ENCODE measurements at regions not wholly inside any gene's neighbourhood (a gene's known extent, or its start where the extent isn't known, plus 50 kb on each side); places are given as distances from the start of the nearest gene placed in this dataset.

DNA sequence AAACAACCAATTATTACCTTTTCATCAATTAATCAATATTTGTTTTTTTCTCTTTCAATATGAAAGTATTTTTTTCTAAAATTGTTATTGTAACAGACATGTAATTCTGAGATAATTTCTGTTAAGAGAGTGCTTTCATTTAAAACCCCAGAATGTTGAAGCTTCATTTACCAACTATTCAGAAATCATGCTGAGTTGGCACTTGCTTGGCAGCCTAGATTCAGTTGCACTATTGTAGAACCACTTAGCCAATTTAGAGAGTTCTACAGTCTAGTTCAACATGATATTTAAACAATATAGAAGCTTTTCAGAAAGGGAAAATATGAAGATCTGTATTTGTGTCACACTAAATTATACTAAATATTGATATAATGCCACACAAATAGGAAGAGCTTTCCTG lies 56.1 kb upstream of the NKAIN2 start:
- DNase-seq (ENCODE audit: insufficient read length, low spot score) (no peak), FAIRE-seq (no peak)

DNA sequence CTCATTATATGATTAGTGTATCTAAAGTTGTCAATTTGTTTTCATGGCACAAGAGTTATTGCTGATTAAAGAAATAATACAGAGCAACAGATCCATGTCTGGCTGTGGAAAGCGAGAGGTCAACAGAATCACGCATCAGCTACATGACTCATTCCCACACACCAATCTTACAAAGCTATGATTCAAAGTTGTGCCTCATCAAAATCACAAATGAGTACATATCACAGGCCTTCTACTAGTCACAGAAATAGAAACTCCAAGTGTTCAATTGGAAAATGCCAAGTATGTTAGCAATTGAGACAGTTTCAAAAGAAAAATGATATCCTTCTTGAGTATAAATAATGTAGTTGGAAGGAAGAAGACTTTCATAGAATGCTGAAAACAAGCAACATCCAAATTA lies 57.8 kb upstream of the NKAIN2 start:
- FAIRE-seq = no peak
- no peak for DNase-seq (ENCODE audit: insufficient read length, low spot score)

DNA sequence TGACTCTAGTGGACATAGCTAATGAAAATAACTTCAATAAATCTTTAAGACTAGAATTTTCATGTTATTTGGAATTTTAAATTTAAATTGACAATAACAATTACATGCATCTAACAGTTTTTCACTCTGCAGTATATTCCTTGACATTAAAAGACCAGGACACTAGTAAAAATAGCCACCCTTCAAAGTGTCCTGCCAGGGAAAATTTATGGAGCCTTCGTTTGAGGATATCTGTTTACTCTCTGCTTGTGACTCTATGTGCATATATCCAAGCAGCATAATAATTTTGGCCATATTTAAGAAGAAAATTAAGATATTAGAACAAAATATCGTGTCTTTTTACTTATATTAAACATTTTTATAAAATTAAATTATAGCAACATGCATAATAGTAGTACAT lies 58.8 kb upstream of the NKAIN2 start:
- DNase-seq (ENCODE audit: insufficient read length, low spot score) (no peak), FAIRE-seq (no peak)

DNA sequence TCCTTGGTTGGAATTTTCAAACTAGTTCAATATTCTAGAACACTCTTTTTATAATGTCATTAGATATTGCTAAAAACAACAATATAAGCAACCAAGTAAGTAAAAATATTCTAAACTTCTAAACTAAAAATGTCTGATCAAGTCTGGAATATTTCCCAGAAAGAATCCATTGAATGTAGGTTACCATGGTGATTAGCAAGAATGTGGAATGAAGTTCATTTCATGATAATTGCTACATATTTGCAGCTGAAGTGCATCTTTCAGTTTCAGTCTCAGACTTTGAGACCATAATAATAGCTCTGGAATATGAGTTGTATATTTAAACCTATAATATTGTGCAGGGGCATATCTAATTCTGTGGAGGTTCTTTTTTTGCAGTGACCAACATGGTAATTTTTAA lies 61.0 kb upstream of the NKAIN2 start:
- FAIRE-seq (no peak), DNase-seq (ENCODE audit: insufficient read length, low spot score) (no peak)

DNA sequence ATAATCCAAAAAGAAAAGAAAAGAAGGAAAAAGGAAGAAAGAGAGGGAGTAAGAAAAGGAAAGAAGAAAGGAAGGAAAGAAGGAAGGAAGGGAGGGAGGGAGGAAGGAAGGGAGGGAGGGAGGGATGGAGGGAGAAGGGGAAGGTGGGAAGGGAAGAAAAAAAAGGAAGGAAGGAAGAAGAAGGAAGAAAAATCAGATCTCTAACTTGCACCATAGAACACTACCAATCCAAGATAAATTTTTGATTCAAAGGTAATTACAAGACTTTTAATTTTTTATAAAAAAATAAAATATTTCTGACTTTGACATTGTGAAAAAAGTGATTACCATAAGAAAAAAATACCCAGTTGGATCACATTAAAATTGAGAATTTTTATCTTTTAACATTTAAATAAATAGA lies 70.5 kb upstream of the NKAIN2 start:
- DNase-seq (ENCODE audit: insufficient read length, low spot score) (no peak), FAIRE-seq (no peak)

DNA sequence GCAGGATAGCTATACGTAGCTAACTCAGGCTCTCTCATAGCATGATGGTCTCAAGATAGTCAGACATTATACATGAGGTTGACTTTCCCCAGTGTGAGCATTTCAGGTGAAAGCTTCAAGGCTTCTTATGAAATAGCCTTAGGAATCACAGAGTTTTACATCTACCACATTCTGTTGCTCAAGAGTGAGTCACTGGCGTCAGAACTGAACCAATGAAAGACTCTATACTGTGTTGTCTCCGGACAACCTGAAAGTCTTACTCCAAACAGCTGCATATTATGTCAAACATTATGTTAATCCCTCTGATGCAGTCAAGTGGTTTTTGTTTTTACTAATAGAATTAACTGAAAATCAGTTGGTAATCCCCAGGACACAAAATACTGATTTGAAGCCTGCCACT lies 79.8 kb upstream of the TRDN start:
- no peak for DNase-seq (ENCODE audit: insufficient read length, low spot score)
- FAIRE-seq = no peak

DNA sequence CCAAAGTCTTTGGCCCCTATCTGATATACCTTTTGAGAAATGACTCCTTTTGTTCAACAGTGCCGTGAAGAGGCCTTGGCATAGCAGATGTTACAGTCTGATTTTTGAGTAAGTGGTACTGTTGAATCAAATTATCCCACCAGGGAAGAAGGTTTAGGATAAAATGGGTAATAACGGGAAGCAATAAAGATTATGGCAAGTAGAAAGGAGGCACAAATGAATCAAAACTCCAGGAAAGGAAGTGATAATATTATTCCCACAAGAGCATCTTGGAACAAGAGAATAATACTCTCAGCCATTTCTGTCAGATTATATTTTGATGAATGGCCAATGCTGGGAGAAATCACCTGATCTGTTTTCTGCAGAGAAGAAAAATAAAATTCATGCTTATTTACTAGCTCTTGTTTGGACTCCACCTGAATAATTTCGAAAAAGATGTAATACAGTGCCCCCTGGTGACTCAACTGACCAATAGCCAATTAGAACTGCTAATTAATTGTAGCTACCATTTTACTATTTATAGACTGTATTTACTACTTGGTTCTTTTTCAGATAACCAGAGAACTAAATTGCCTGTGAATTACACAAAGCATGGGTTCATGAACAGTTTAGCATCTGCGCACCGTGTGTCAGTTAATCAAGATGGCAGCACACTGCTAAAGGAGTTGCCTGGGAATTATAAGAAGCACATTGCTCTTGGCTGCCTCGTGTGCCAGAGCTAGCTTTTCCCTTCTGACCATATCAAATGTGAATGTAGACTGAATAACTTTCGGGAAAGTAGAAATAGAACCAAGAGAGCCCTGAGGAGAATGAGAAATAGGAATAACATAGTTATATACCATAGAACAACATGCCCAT lies 78.5 kb upstream of the TRDN start:
- DNase-seq (ENCODE audit: insufficient read length, low spot score) = peak; percentile 1
- FAIRE-seq = no peak

DNA sequence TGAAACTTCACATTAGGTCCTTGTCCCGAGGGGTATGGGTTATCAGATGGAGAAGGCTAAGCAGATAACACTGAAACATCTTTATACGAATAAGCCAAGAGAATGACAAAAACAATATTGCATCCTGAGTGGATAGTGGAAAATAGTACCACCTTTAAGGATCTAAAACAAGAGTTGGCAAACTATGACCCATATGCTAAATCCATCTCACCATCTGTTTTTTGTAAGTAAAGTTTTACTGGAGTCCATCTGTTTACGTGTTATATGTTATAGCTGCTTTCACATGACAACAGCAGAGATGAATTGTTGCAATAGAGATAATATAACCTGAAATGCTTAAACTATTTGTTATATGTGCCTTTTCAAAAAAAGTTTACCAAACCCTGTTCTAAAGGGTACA lies 76.1 kb upstream of the TRDN start:
- FAIRE-seq = no peak
- no peak for DNase-seq (ENCODE audit: insufficient read length, low spot score)

DNA sequence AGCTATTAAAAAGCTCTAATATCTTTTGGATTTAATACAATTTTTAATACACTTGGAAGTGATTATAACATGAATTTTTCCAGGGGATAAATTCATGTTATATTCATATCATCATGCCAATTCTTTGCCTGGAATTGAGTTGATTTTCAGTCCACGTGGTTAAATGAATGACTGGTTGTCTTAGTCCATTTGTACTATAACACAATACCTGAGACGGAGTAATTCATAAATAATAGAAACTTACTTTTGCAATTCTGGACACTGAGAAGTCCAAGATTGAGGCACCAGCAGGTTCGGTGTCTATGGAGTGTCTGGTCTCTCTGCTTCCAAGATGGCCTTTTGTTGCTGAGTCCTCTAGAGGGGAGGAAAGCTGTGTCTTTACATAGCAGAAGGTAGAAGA lies 66.2 kb upstream of the TRDN start:
- DNase-seq (ENCODE audit: insufficient read length, low spot score) = no peak
- FAIRE-seq = no peak

DNA sequence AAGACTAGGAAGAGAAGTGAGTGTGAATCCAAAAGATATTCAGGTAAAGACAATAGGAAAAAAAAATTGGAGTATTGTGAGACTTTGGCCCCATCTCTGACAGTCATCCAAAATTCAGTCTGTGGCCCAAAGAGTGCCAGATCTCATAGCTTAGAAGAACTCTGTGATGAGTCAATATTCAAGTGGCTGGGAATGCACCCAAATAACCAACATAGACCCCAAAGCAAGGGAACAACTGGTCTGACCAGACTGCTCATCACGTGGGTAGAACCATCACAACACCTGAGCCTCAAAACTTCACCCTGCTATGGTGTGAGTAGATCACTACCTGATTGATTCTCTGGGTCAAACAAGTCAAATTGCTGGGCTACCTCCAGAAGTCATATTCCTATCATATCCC lies 51.1 kb upstream of the TRDN start:
- FAIRE-seq (no peak), DNase-seq (ENCODE audit: insufficient read length, low spot score) (no peak)
